ENCODE measurements at regions not wholly inside any gene's neighbourhood (a gene's known extent, or its start where the extent isn't known, plus 50 kb on each side); places are given as distances from the start of the nearest gene placed in this dataset.

DNA sequence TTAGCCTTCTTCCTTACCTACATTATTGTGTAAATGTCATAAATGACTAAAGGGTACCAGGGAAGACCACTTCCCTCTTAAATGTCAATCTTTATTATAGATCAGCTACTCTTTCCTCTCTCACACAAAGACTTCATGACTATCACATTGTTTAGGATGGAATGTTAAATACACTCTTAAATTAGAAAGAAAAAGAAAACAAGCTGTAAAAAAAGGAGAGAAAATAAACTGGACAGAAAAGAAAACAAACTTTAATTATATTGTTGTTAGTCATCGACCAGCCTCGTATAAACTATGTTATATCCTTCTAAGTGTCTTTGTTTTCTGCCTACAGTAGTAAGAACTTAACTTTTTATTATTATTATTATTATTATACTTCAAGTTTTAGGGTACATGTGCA, 666.4 kb upstream of the NR3C2 start:
- no peaks in the 10 kb centered on the region for H3K27me3 ChIP-seq (replicated peaks in 1 of 4; ENCODE audit: control extremely low read depth in 1 of 4, control insufficient read depth in 3 of 4, insufficient read depth in 4 of 4, low read length in 3 of 4)
- POLR2A ChIA-PET: no interaction called here
- no peak for DNase-seq

DNA sequence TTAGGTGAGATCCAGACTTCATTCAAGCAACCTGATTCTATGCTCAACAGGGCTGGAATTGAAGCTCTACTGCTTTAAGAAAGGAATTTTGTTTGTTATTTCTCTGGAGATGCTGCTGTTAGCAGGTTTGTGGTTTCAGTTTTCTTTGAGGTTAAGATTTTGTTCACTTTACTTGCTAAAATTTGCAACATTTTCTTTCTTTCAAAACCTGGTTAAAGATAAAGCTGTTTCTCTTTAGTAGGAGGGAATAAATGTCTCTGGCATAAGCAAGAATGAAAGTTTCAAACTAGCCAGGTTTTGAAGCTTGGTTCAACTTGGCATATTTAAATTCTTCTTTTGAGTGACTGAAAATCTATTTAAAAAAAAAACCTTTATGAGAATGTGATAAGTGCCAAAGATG, 660.6 kb upstream of the NR3C2 start:
- H3K36me3 ChIP-seq (replicated peaks in 1 of 2; ENCODE audit: control extremely low read depth in 1 of 2, control insufficient read depth in 1 of 2, extremely low read depth in 1 of 2, insufficient read depth in 2 of 2, low read length in 1 of 2): no peaks in the 10 kb centered on the region
- Mint-ChIP-seq H3K27me3 (no peaks in the 10 kb centered on the region), H3K4me1 (no peaks in the 10 kb centered on the region), H3K9me3 (ENCODE audit: insufficient read depth) (peaks cover 2% of the 10 kb centered on the region), H3K27ac (no peak overlapping the region), H3K4me3 (no peak overlapping the region)
- intact Hi-C loops (cut with micrococcal nuclease): no loop called here
- no peak overlapping the region for H3K9ac ChIP-seq (ENCODE audit: low read length)
- ATAC-seq (ENCODE audit: low read depth) (no peak), DNase-seq (no peak)
- H3K9me3 ChIP-seq (ENCODE audit: control extremely low read depth in 1 of 3, control insufficient read depth in 2 of 3, insufficient read depth in 1 of 3, low read length in 2 of 3): no peaks in the 10 kb centered on the region
- no peaks in the 10 kb centered on the region for H3K79me2 ChIP-seq (ENCODE audit: control insufficient read depth, insufficient read depth, low read length)
- H3K4me2 ChIP-seq (replicated peaks; ENCODE audit: low read depth, low read length, poor library complexity, severe bottlenecking): no peak overlapping the region
- TF ChIP-seq EZH2 (IDR thresholded peaks at IDR 0.05; ENCODE audit: borderline replicate concordance, insufficient read depth, low read depth, low read length, poor library complexity, severe bottlenecking): no peak
- TF ChIP-seq, protein P1, sequence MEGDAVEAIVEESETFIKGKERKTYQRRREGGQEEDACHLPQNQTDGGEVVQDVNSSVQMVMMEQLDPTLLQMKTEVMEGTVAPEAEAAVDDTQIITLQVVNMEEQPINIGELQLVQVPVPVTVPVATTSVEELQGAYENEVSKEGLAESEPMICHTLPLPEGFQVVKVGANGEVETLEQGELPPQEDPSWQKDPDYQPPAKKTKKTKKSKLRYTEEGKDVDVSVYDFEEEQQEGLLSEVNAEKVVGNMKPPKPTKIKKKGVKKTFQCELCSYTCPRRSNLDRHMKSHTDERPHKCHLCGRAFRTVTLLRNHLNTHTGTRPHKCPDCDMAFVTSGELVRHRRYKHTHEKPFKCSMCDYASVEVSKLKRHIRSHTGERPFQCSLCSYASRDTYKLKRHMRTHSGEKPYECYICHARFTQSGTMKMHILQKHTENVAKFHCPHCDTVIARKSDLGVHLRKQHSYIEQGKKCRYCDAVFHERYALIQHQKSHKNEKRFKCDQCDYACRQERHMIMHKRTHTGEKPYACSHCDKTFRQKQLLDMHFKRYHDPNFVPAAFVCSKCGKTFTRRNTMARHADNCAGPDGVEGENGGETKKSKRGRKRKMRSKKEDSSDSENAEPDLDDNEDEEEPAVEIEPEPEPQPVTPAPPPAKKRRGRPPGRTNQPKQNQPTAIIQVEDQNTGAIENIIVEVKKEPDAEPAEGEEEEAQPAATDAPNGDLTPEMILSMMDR (IDR thresholded peaks at IDR 0.05): no peak
- CTCF ChIA-PET: interaction anchor here (0.7 kb wide), 1 partner anchor 763 kb away, joined by 3 read pairs; no protein-coding TSS in a partner anchor
- H4K20me1 ChIP-seq (ENCODE audit: control insufficient read depth, insufficient read depth, low read length, poor library complexity, severe bottlenecking): no peaks in the 10 kb centered on the region
- H3K4me3 ChIP-seq (ENCODE audit: control extremely low read depth in 1 of 5, extremely low read depth in 1 of 5, insufficient read depth in 1 of 5, low read depth in 2 of 5, low read length in 4 of 5): no peak overlapping the region
- H3K27ac ChIP-seq (ENCODE audit: low read length in 2 of 2): no peak overlapping the region
- no peak overlapping the region for H2AFZ ChIP-seq (ENCODE audit: insufficient read depth, low read depth, low read length, poor library complexity, severe bottlenecking)
- no peaks in the 10 kb centered on the region for H3K27me3 ChIP-seq (replicated peaks in 1 of 4; ENCODE audit: control extremely low read depth in 1 of 4, control insufficient read depth in 3 of 4, insufficient read depth in 4 of 4, low read length in 3 of 4)
- POLR2A ChIA-PET: no interaction called here
- no peaks in the 10 kb centered on the region for H3K4me1 ChIP-seq (ENCODE audit: control insufficient read depth in 2 of 2, insufficient read depth in 2 of 2, low read length in 2 of 2)

More for the DNA sequence above, 666.4 kb upstream of the NR3C2 start:
- intact Hi-C loops (cut with micrococcal nuclease): no loop called here
- Histone ChIP-seq H3K4me1 (ENCODE audit: control insufficient read depth in 2 of 2, insufficient read depth in 2 of 2, low read length in 2 of 2) (no peaks in the 10 kb centered on the region), H4K20me1 (ENCODE audit: control insufficient read depth, insufficient read depth, low read length, poor library complexity, severe bottlenecking) (no peaks in the 10 kb centered on the region), H3K9ac (ENCODE audit: low read length) (no peak overlapping the region), H3K4me2 (replicated peaks; ENCODE audit: low read depth, low read length, poor library complexity, severe bottlenecking) (no peak overlapping the region), H3K9me3 (ENCODE audit: control extremely low read depth in 1 of 3, control insufficient read depth in 2 of 3, insufficient read depth in 1 of 3, low read length in 2 of 3) (peaks cover 0 to 4% (median 0%) of the 10 kb centered on the region in 3 donors), H3K27ac (ENCODE audit: low read length in 2 of 2) (no peak overlapping the region), H3K36me3 (replicated peaks in 1 of 2; ENCODE audit: control extremely low read depth in 1 of 2, control insufficient read depth in 1 of 2, extremely low read depth in 1 of 2, insufficient read depth in 2 of 2, low read length in 1 of 2) (no peaks in the 10 kb centered on the region), H3K4me3 (ENCODE audit: control extremely low read depth in 1 of 5, extremely low read depth in 1 of 5, insufficient read depth in 1 of 5, low read depth in 2 of 5, low read length in 4 of 5) (no peak overlapping the region), H2AFZ (ENCODE audit: insufficient read depth, low read depth, low read length, poor library complexity, severe bottlenecking) (no peak overlapping the region), H3K79me2 (ENCODE audit: control insufficient read depth, insufficient read depth, low read length) (no peaks in the 10 kb centered on the region)
- Mint-ChIP-seq H3K9me3 (ENCODE audit: insufficient read depth) (peaks cover 2% of the 10 kb centered on the region), H3K4me1 (no peaks in the 10 kb centered on the region), H3K4me3 (no peak overlapping the region), H3K27me3 (no peaks in the 10 kb centered on the region), H3K27ac (no peak overlapping the region)
- no peak for TF ChIP-seq EZH2 (IDR thresholded peaks at IDR 0.05; ENCODE audit: borderline replicate concordance, insufficient read depth, low read depth, low read length, poor library complexity, severe bottlenecking)
- TF ChIP-seq, protein P1 (IDR thresholded peaks at IDR 0.05): no peak
- ATAC-seq (ENCODE audit: low read depth): no peak
- CTCF ChIA-PET: no interaction called here
- no CpG with 5 or more reads among the region's 2 CpGs for WGBS (ENCODE audit: insufficient coverage)

Measured in B cell (primary cell).